ENCODE measurements at regions not wholly inside any gene's neighbourhood (a gene's known extent, or its start where the extent isn't known, plus 50 kb on each side); places are given as distances from the start of the nearest gene placed in this dataset.

DNA sequence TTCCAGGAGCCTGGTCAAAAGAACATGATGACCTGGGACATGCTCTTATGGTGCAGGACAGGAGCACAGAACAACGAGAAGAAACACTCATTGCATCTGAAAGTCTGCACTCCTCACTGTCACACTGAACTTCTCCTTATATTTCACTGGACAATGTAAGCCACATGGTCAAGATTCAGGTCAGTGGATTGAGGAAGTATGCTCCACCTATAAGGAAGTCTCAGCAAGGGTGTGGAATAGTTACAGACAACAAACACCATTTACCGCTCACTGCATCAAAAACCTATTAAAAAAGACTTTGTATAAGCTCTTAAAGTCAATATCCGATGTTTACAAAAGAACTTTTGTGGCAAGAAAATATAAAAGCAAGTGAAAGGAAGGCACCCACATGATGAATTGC is 153.1 kb upstream of the FOXG1 start:
- TF ChIP-seq, protein P1, sequence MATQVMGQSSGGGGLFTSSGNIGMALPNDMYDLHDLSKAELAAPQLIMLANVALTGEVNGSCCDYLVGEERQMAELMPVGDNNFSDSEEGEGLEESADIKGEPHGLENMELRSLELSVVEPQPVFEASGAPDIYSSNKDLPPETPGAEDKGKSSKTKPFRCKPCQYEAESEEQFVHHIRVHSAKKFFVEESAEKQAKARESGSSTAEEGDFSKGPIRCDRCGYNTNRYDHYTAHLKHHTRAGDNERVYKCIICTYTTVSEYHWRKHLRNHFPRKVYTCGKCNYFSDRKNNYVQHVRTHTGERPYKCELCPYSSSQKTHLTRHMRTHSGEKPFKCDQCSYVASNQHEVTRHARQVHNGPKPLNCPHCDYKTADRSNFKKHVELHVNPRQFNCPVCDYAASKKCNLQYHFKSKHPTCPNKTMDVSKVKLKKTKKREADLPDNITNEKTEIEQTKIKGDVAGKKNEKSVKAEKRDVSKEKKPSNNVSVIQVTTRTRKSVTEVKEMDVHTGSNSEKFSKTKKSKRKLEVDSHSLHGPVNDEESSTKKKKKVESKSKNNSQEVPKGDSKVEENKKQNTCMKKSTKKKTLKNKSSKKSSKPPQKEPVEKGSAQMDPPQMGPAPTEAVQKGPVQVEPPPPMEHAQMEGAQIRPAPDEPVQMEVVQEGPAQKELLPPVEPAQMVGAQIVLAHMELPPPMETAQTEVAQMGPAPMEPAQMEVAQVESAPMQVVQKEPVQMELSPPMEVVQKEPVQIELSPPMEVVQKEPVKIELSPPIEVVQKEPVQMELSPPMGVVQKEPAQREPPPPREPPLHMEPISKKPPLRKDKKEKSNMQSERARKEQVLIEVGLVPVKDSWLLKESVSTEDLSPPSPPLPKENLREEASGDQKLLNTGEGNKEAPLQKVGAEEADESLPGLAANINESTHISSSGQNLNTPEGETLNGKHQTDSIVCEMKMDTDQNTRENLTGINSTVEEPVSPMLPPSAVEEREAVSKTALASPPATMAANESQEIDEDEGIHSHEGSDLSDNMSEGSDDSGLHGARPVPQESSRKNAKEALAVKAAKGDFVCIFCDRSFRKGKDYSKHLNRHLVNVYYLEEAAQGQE (IDR thresholded peaks at IDR 0.05; ENCODE audit: borderline replicate concordance) = no peak
- TF ChIP-seq EZH2 (IDR thresholded peaks at IDR 0.05; ENCODE audit: borderline replicate concordance, insufficient read depth, low read length, poor library complexity, severe bottlenecking) (no peak), TAF1 (IDR thresholded peaks at IDR 0.05; ENCODE audit: low read depth) (no peak)
- TF ChIP-seq, protein P2, sequence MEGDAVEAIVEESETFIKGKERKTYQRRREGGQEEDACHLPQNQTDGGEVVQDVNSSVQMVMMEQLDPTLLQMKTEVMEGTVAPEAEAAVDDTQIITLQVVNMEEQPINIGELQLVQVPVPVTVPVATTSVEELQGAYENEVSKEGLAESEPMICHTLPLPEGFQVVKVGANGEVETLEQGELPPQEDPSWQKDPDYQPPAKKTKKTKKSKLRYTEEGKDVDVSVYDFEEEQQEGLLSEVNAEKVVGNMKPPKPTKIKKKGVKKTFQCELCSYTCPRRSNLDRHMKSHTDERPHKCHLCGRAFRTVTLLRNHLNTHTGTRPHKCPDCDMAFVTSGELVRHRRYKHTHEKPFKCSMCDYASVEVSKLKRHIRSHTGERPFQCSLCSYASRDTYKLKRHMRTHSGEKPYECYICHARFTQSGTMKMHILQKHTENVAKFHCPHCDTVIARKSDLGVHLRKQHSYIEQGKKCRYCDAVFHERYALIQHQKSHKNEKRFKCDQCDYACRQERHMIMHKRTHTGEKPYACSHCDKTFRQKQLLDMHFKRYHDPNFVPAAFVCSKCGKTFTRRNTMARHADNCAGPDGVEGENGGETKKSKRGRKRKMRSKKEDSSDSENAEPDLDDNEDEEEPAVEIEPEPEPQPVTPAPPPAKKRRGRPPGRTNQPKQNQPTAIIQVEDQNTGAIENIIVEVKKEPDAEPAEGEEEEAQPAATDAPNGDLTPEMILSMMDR (IDR thresholded peaks at IDR 0.05; ENCODE audit: poor library complexity, severe bottlenecking) = no peak
